ENCODE measurements at regions not wholly inside any gene's neighbourhood (a gene's known extent, or its start where the extent isn't known, plus 50 kb on each side); places are given as distances from the start of the nearest gene placed in this dataset.

DNA sequence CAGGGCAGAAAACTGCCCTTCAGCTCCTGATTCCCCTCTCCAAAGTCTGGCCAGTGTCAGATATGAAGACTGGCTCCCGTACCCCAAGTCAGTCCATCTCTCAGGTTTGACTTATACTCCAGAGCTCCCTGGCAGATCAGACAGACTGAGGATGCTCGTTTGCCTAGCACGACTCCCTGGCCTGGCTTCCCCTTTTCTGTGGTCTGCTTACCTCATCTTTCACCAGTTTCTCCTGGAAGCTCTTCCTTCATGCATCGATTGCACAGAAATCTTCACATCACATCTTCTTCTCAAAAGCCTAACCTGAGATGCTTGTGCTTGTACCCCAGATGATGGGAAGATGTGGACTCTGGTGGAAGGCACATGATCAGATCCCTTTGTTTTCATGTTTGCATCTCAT lies 387.9 kb upstream of the POU3F3 start:
- no peak for DNase-seq (ENCODE audit: extremely low read depth, low read depth)
- no peak for TF ChIP-seq CTCF (IDR thresholded peaks at IDR 0.05; ENCODE audit: low read depth, low read length)

DNA sequence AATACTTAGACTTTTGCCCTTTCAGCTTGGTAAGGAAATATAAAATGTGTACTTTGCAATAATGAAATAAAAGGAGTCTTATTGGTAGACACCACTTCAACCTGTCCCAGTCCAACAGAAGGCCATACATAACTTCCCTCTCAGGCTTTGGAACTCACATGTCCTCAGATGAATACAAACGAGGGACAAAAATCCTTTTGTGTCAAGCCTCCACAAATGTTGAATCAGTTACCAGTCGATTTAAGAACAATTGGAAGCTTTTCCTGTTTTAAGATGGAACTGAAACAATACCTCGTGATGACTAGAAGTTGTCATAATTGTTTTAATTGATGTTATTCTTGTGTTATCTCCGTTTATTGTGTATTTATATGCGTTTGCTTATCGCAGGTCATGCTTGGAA lies 385.1 kb upstream of the POU3F3 start:
- DNase-seq (ENCODE audit: extremely low read depth, low read depth), result no peak
- no peak for TF ChIP-seq CTCF (IDR thresholded peaks at IDR 0.05; ENCODE audit: low read depth, low read length)

GRCh38 chr2:104472076-104472475 lies 381.8 kb upstream of the POU3F3 start:
- DNase-seq (ENCODE audit: extremely low read depth, low read depth), result no peak
- TF ChIP-seq CTCF (IDR thresholded peaks at IDR 0.05; ENCODE audit: low read depth, low read length), result no peak

- TF ChIP-seq CTCF (IDR thresholded peaks at IDR 0.05; ENCODE audit: low read depth, low read length), result no peak
- DNase-seq (ENCODE audit: extremely low read depth, low read depth), result no peak
Observed at GRCh38 chr2:104473546-104473945, 380.4 kb upstream of the POU3F3 start.

- TF ChIP-seq CTCF (IDR thresholded peaks at IDR 0.05; ENCODE audit: low read depth, low read length), result no peak
- DNase-seq (ENCODE audit: extremely low read depth, low read depth), result no peak
Observed at GRCh38 chr2:104474716-104475115, 379.2 kb upstream of the POU3F3 start.

- DNase-seq (ENCODE audit: extremely low read depth, low read depth), result no peak
- TF ChIP-seq CTCF (IDR thresholded peaks at IDR 0.05; ENCODE audit: low read depth, low read length), result no peak
Observed at GRCh38 chr2:104476075-104476474, 377.8 kb upstream of the POU3F3 start.

- DNase-seq (ENCODE audit: extremely low read depth, low read depth), result no peak
- TF ChIP-seq CTCF (IDR thresholded peaks at IDR 0.05; ENCODE audit: low read depth, low read length), result no peak
Observed at GRCh38 chr2:104476563-104476988, 377.3 kb upstream of the POU3F3 start.
